ENCODE measurements at regions not wholly inside any gene's neighbourhood (a gene's known extent, or its start where the extent isn't known, plus 50 kb on each side); places are given as distances from the start of the nearest gene placed in this dataset.

GRCh38 chr15:98226149-98226548, 265.6 kb downstream of the ARRDC4 start:
- H3K9me2 ChIP-seq (ENCODE audit: insufficient read depth) = no peaks in the 10 kb centered on the region
- ChIA-PET CTCF (no interaction called here), POLR2A (no interaction called here), RAD21 (ENCODE audit: low non-redundant PET in 1 of 2, low total read pairs in 2 of 2, uncharacterized antibody in 2 of 2, unreplicated experiment in 2 of 2) (no interaction called here)
- H3K36me3 ChIP-seq (ENCODE audit: control insufficient read depth in 1 of 2, insufficient read depth in 2 of 2, low read length in 2 of 2) = no peaks in the 10 kb centered on the region
- no peaks in the 10 kb centered on the region for H3K4me1 ChIP-seq (ENCODE audit: control insufficient read depth in 1 of 2, insufficient read depth in 2 of 2, low read length in 2 of 2)
- no peaks in the 10 kb centered on the region for H4K20me1 ChIP-seq (ENCODE audit: insufficient read depth)
- no peak overlapping the region for H3K4me3 ChIP-seq (replicated peaks in 1 of 2; ENCODE audit: low read depth in 1 of 2, low read length in 2 of 2)
- DNase-seq (ENCODE audit: low read depth, low spot score) (no peak), ATAC-seq (no peak)
- intact Hi-C loops (cut with micrococcal nuclease) = no loop called here
- no peaks in the 10 kb centered on the region for H3K27me3 ChIP-seq (ENCODE audit: insufficient read depth, low read length)
- no TSS peak for BruUV-seq (replicated peaks)
- H2AFZ ChIP-seq (ENCODE audit: low read depth, low read length, poor library complexity, severe bottlenecking) = no peak overlapping the region
- H3K9me3 ChIP-seq (ENCODE audit: control insufficient read depth in 1 of 2, insufficient read depth in 1 of 2, low read depth in 1 of 2, low read length in 2 of 2) = no peaks in the 10 kb centered on the region
- no peak overlapping the region for H3K9ac ChIP-seq (ENCODE audit: low read length)
- H3K4me2 ChIP-seq (ENCODE audit: low read length) = no peak overlapping the region
- H3K27ac ChIP-seq (ENCODE audit: low read depth, low read length) = no peak overlapping the region
- no peaks in the 10 kb centered on the region for H3K79me2 ChIP-seq (ENCODE audit: insufficient read depth, low read length)
- TF ChIP-seq POLR2A (IDR thresholded peaks at IDR 0.05; ENCODE audit: borderline replicate concordance, extremely low read depth, insufficient read depth, insufficient read length) = no peak
- TF ChIP-seq YY1 (IDR thresholded peaks at IDR 0.05; ENCODE audit: extremely low read depth, insufficient replicate concordance, low read depth, low read length) = no peak
- TF ChIP-seq SRF (IDR thresholded peaks at IDR 0.05; ENCODE audit: low read depth) = no peak
- TF ChIP-seq EZH2 (IDR thresholded peaks at IDR 0.05) = no peak
- TF ChIP-seq ELF1 (IDR thresholded peaks at IDR 0.05; ENCODE audit: borderline replicate concordance, low read depth) = no peak
- no peak for TF ChIP-seq EZH2phosphoT487 (IDR thresholded peaks at IDR 0.05; ENCODE audit: borderline replicate concordance)

- Histone ChIP-seq H3K27ac (ENCODE audit: low read depth, low read length) (no peak overlapping the region), H3K4me3 (replicated peaks in 1 of 2; ENCODE audit: low read depth in 1 of 2, low read length in 2 of 2) (no peak overlapping the region), H3K4me1 (ENCODE audit: control insufficient read depth in 1 of 2, insufficient read depth in 2 of 2, low read length in 2 of 2) (no peaks in the 10 kb centered on the region), H4K20me1 (ENCODE audit: insufficient read depth) (no peaks in the 10 kb centered on the region), H3K36me3 (ENCODE audit: control insufficient read depth in 1 of 2, insufficient read depth in 2 of 2, low read length in 2 of 2) (no peaks in the 10 kb centered on the region), H3K9ac (ENCODE audit: low read length) (no peak overlapping the region), H3K27me3 (ENCODE audit: insufficient read depth, low read length) (no peaks in the 10 kb centered on the region), H3K4me2 (ENCODE audit: low read length) (no peak overlapping the region), H3K9me2 (ENCODE audit: insufficient read depth) (no peaks in the 10 kb centered on the region), H3K79me2 (ENCODE audit: insufficient read depth, low read length) (no peaks in the 10 kb centered on the region), H2AFZ (ENCODE audit: low read depth, low read length, poor library complexity, severe bottlenecking) (no peak overlapping the region), H3K9me3 (ENCODE audit: control insufficient read depth in 1 of 2, insufficient read depth in 1 of 2, low read depth in 1 of 2, low read length in 2 of 2) (no peaks in the 10 kb centered on the region)
- intact Hi-C loops (cut with micrococcal nuclease) = no loop called here
- ATAC-seq (no peak), DNase-seq (ENCODE audit: low read depth, low spot score) (no peak)
- POLR2A ChIA-PET = no interaction called here
- RAD21 ChIA-PET (ENCODE audit: low non-redundant PET in 1 of 2, low total read pairs in 2 of 2, uncharacterized antibody in 2 of 2, unreplicated experiment in 2 of 2) = no interaction called here
- BruUV-seq (replicated peaks) = no TSS peak
- TF ChIP-seq FOSL1 (IDR thresholded peaks at IDR 0.05; ENCODE audit: low read depth) (no peak), SRF (IDR thresholded peaks at IDR 0.05; ENCODE audit: low read depth) (no peak), CEBPB (IDR thresholded peaks at IDR 0.05; ENCODE audit: low read depth) (no peak), ZNF274 (IDR thresholded peaks at IDR 0.05; ENCODE audit: low read depth, low read length) (no peak), REST (IDR thresholded peaks at IDR 0.05; ENCODE audit: low read depth) (no peak), EZH2 (IDR thresholded peaks at IDR 0.05) (no peak), ATF3 (IDR thresholded peaks at IDR 0.05) (no peak), ZBTB33 (IDR thresholded peaks at IDR 0.05; ENCODE audit: extremely low read depth, insufficient replicate concordance, low read length) (no peak), SP1 (IDR thresholded peaks at IDR 0.05; ENCODE audit: low read depth) (no peak), POLR2AphosphoS5 (IDR thresholded peaks at IDR 0.05; ENCODE audit: low read depth, low read length) (no peak), ELF1 (IDR thresholded peaks at IDR 0.05; ENCODE audit: borderline replicate concordance, low read depth) (no peak), CBX3 (IDR thresholded peaks at IDR 0.05; ENCODE audit: low read depth) (no peak), POLR2A (IDR thresholded peaks at IDR 0.05; ENCODE audit: borderline replicate concordance, extremely low read depth, insufficient read depth, insufficient read length) (no peak), EZH2phosphoT487 (IDR thresholded peaks at IDR 0.05; ENCODE audit: borderline replicate concordance) (no peak)
- TF ChIP-seq, protein P1, sequence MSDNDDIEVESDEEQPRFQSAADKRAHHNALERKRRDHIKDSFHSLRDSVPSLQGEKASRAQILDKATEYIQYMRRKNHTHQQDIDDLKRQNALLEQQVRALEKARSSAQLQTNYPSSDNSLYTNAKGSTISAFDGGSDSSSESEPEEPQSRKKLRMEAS (IDR thresholded peaks at IDR 0.05) = no peak
- CTCF ChIA-PET = no interaction called here
These were observed 266.1 kb downstream of the ARRDC4 start for GRCh38 chr15:98226578-98226977.
